DOHH2 (cell line): ENCODE measurements at regions not wholly inside any gene's neighbourhood (a gene's known extent, or its start where the extent isn't known, plus 50 kb on each side); places are given as distances from the start of the nearest gene placed in this dataset.

Source experiments
- H3F3A ChIP-seq: fragments of 200-600 bp; sonication (generic), shearing (Covaris generic); 2 replicates; pipeline ENCODE4 v1.6.0; 2016; ENCODE audit warnings: antibody characterized with exemption, mild to moderate bottlenecking; ENCODE audit not compliant: control insufficient read depth, insufficient read depth
- H3K27ac ChIP-seq: fragments of 200-600 bp; sonication (generic); 2 replicates; pipeline ENCODE4 v1.5.1; 2014; ENCODE audit warnings: low read depth, mild to moderate bottlenecking, low read length, moderate library complexity
- H3K27me3 ChIP-seq: fragments of 200-600 bp; sonication (generic); 2 replicates; pipeline ENCODE4 v1.6.1; 2014; ENCODE audit warnings: mild to moderate bottlenecking, low read length, mixed read lengths; ENCODE audit not compliant: control insufficient read depth
- H3K36me3 ChIP-seq: fragments of 200-600 bp; sonication (generic); 2 replicates; pipeline ENCODE4 v1.6.1; 2014; ENCODE audit warnings: mild to moderate bottlenecking, low read length, moderate library complexity, mixed read lengths; ENCODE audit not compliant: control insufficient read depth
- H3K4me1 ChIP-seq: fragments of 200-600 bp; sonication (generic); 2 replicates; pipeline ENCODE4 v1.6.1; 2014; ENCODE audit warnings: mild to moderate bottlenecking, low read length, mixed read lengths; ENCODE audit not compliant: control insufficient read depth
- H3K4me2 ChIP-seq: fragments of 200-600 bp; sonication (generic); 2 replicates; pipeline ENCODE4 v1.6.0; 2014; ENCODE audit warnings: mild to moderate bottlenecking, low read length, moderate library complexity
- H3K4me3 ChIP-seq: fragments of 200-600 bp; sonication (generic); 2 replicates; pipeline ENCODE4 v1.5.1; 2014; ENCODE audit warnings: mild to moderate bottlenecking, low read length, mixed read lengths
- H3K79me2 ChIP-seq: fragments of 200-600 bp; sonication (generic); 2 replicates; pipeline ENCODE4 v1.6.1; 2014; ENCODE audit warnings: mild to moderate bottlenecking, low read length, mixed read lengths; ENCODE audit not compliant: control insufficient read depth
- H3K9me2 ChIP-seq: fragments of 200-600 bp; sonication (generic); replicated peaks from 2 replicates; pipeline ENCODE4 v1.6.1; 2014; ENCODE audit warnings: mild to moderate bottlenecking, low read length, mixed read lengths; ENCODE audit not compliant: control insufficient read depth
- H3K9me3 ChIP-seq: fragments of 200-600 bp; sonication (generic); 2 replicates; pipeline ENCODE4 v1.6.1; 2014; ENCODE audit warnings: antibody characterized with exemption, low read length, mixed read lengths; ENCODE audit not compliant: control insufficient read depth, insufficient read depth
- H4K20me1 ChIP-seq: fragments of 200-600 bp; sonication (generic); 2 replicates; pipeline ENCODE4 v1.6.0; 2014; ENCODE audit warnings: low read depth, mild to moderate bottlenecking, antibody characterized with exemption, low read length, moderate library complexity; ENCODE audit not compliant: control insufficient read depth, insufficient read depth
- CTCF ChIP-seq: fragments of 200-600 bp; sonication (generic); IDR thresholded peaks from one replicate; pipeline ENCODE4 v1.5.1; 2014; ENCODE audit warnings: antibody characterized with exemption, mild to moderate bottlenecking, low read depth, low read length; ENCODE audit not compliant: poor library complexity, severe bottlenecking
- EZH2phosphoT487 ChIP-seq: fragments of 200-600 bp; sonication (generic); IDR thresholded peaks from 2 replicates; pipeline ENCODE4 v1.6.1; 2017; ENCODE audit warnings: borderline replicate concordance, mild to moderate bottlenecking, antibody characterized with exemption, low read length, moderate library complexity, mixed read lengths

- Histone ChIP-seq H3K4me2 (no peak overlapping the region), H3K36me3 (no peaks in the 10 kb centered on the region), H4K20me1 (no peaks in the 10 kb centered on the region), H3K27me3 (peaks cover 4% of the 10 kb centered on the region; the same call in 1 of the 2 replicates), H3K27ac (no peak overlapping the region), H3F3A (no peaks in the 10 kb centered on the region), H3K79me2 (no peaks in the 10 kb centered on the region), H3K4me3 (no peak overlapping the region), H3K9me2 (no peaks in the 10 kb centered on the region), H3K9me3 (no peaks in the 10 kb centered on the region), H3K4me1 (peaks cover 8% of the 10 kb centered on the region)
- TF ChIP-seq EZH2phosphoT487 (no peak), CTCF (no peak)
These were observed 87.3 kb upstream of the TET2 start for GRCh38 chr4:105059337-105059736.

DNA sequence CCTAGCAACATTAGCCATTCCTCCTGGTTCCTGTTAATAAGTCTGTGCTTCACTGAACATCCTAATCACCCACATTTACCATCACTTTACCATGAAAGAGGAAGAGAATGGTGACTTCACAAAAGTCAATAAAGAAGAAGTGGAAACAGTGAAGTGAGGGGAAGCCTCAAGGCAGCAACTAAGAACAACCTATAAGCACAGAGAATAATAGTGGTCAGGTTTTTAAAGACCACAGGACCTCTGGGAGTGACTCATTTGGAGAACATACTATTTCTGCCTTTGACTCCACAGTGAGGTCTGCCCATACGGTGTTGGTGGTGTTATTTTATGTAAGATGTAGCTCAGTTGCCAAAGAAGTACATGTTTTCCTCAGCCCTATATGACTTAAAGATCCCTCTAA, 86.0 kb upstream of the TET2 start:
- Histone ChIP-seq H3K27ac (no peak overlapping the region), H3F3A (no peaks in the 10 kb centered on the region), H3K27me3 (peaks cover 4% of the 10 kb centered on the region; the same call in 1 of the 2 replicates), H3K4me1 (peaks cover 8% of the 10 kb centered on the region), H3K79me2 (no peaks in the 10 kb centered on the region), H3K4me2 (no peak overlapping the region), H3K36me3 (no peaks in the 10 kb centered on the region), H4K20me1 (no peaks in the 10 kb centered on the region), H3K9me3 (no peaks in the 10 kb centered on the region), H3K4me3 (no peak overlapping the region), H3K9me2 (no peaks in the 10 kb centered on the region)
- TF ChIP-seq CTCF, result no peak
- no peak for TF ChIP-seq EZH2phosphoT487

GRCh38 chr4:105061136-105061696, 85.5 kb upstream of the TET2 start:
- TF ChIP-seq EZH2phosphoT487, result no peak
- no peak for TF ChIP-seq CTCF
- Histone ChIP-seq H3K4me2 (peak overlapping the region; percentile 2; the same call in 1 of the 2 replicates), H3K9me3 (no peaks in the 10 kb centered on the region), H3K4me1 (peaks cover 8% of the 10 kb centered on the region), H3F3A (no peaks in the 10 kb centered on the region), H3K9me2 (no peaks in the 10 kb centered on the region), H3K27me3 (peaks cover 4% of the 10 kb centered on the region; the same call in 1 of the 2 replicates), H3K36me3 (no peaks in the 10 kb centered on the region), H3K27ac (no peak overlapping the region), H3K4me3 (no peak overlapping the region), H3K79me2 (no peaks in the 10 kb centered on the region), H4K20me1 (no peaks in the 10 kb centered on the region)
